ENCODE measurements at regions not wholly inside any gene's neighbourhood (a gene's known extent, or its start where the extent isn't known, plus 50 kb on each side); places are given as distances from the start of the nearest gene placed in this dataset.

- no peak for TF ChIP-seq ZNF462 (CRISPR knock-in tag; IDR thresholded peaks at IDR 0.05)
- no peak for TF ChIP-seq POLR2AphosphoS5 (IDR thresholded peaks at IDR 0.05; ENCODE audit: low read depth)
- no peak for TF ChIP-seq JUNB (IDR thresholded peaks at IDR 0.05; ENCODE audit: unreplicated experiment)
- no peak for TF ChIP-seq NANOG (IDR thresholded peaks at IDR 0.05; ENCODE audit: borderline replicate concordance)
- TF ChIP-seq, protein P1, sequence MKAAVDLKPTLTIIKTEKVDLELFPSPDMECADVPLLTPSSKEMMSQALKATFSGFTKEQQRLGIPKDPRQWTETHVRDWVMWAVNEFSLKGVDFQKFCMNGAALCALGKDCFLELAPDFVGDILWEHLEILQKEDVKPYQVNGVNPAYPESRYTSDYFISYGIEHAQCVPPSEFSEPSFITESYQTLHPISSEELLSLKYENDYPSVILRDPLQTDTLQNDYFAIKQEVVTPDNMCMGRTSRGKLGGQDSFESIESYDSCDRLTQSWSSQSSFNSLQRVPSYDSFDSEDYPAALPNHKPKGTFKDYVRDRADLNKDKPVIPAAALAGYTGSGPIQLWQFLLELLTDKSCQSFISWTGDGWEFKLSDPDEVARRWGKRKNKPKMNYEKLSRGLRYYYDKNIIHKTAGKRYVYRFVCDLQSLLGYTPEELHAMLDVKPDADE (IDR thresholded peaks at IDR 0.05) = no peak
- no peak for TF ChIP-seq ZNF331 (CRISPR knock-in tag; IDR thresholded peaks at IDR 0.05; ENCODE audit: low read depth)
- no peak for TF ChIP-seq ZNF114 (CRISPR knock-in tag; IDR thresholded peaks at IDR 0.05)
- no peak for TF ChIP-seq CREB1 (CRISPR knock-in tag; IDR thresholded peaks at IDR 0.05; ENCODE audit: low read depth)
- TF ChIP-seq STAT1 (IDR thresholded peaks at IDR 0.05; ENCODE audit: unreplicated experiment) = no peak
Measured at GRCh38 chr14:29990993-29991392, 63.3 kb upstream of the PRKD1 start (continued).

- Histone ChIP-seq H3K27me3 (ENCODE audit: insufficient read depth) (no peaks in the 10 kb centered on the region), H3K4me1 (ENCODE audit: insufficient read depth) (no peaks in the 10 kb centered on the region), H4K20me1 (replicated peaks; ENCODE audit: insufficient read depth) (no peaks in the 10 kb centered on the region), H3K4me2 (no peak overlapping the region), H3K79me2 (replicated peaks; ENCODE audit: insufficient read depth) (no peaks in the 10 kb centered on the region), H3F3A (replicated peaks; ENCODE audit: low read depth) (no peaks in the 10 kb centered on the region), H3K27ac (ENCODE audit: low read depth) (no peak overlapping the region), H3K9me2 (ENCODE audit: insufficient read depth) (peaks cover 3% of the 10 kb centered on the region; the same call in 1 of the 2 replicates), H2AFZ (no peak overlapping the region), H3K36me3 (ENCODE audit: insufficient read depth) (no peaks in the 10 kb centered on the region), H3K4me3 (no peak overlapping the region)
- DNase-seq (ENCODE audit: low spot score) = no peak
- ATAC-seq = no peak
- no peaks in the 10 kb centered on the region for H3K9me3 Mint-ChIP-seq
- TF ChIP-seq NANOG (IDR thresholded peaks at IDR 0.05; ENCODE audit: borderline replicate concordance) = no peak
- no peak for TF ChIP-seq JUNB (IDR thresholded peaks at IDR 0.05; ENCODE audit: unreplicated experiment)
- no peak for TF ChIP-seq REST (IDR thresholded peaks at IDR 0.05; ENCODE audit: unreplicated experiment)
- no peak for TF ChIP-seq CREB1 (CRISPR knock-in tag; IDR thresholded peaks at IDR 0.05; ENCODE audit: low read depth)
- no peak for TF ChIP-seq EZH2phosphoT487 (IDR thresholded peaks at IDR 0.05; ENCODE audit: unreplicated experiment)
- TF ChIP-seq EZH2 (IDR thresholded peaks at IDR 0.05; ENCODE audit: low read depth, unreplicated experiment) = no peak
- no peak for TF ChIP-seq STAT1 (IDR thresholded peaks at IDR 0.05; ENCODE audit: unreplicated experiment)
- no peak for TF ChIP-seq POLR2AphosphoS5 (IDR thresholded peaks at IDR 0.05; ENCODE audit: low read depth)
- TF ChIP-seq, protein P1 (IDR thresholded peaks at IDR 0.05) = no peak
- no peak for TF ChIP-seq ZNF114 (CRISPR knock-in tag; IDR thresholded peaks at IDR 0.05)
- H3K27ac Mint-ChIP-seq = no peak overlapping the region
- no peak overlapping the region for H3K4me3 Mint-ChIP-seq
- no peaks in the 10 kb centered on the region for H3K4me1 Mint-ChIP-seq
- no peaks in the 10 kb centered on the region for H3K36me3 Mint-ChIP-seq (ENCODE audit: low read depth)
- H3K27me3 Mint-ChIP-seq (ENCODE audit: insufficient read depth, low read depth, poor library complexity) = peaks cover 3% of the 10 kb centered on the region
Measured at GRCh38 chr14:29993143-29993542, 65.5 kb upstream of the PRKD1 start.

Data from GM23338 (cell line).